IPS DF 6.9 (cell line): ENCODE measurements at regions not wholly inside any gene's neighbourhood (a gene's known extent, or its start where the extent isn't known, plus 50 kb on each side); places are given as distances from the start of the nearest gene placed in this dataset.
"Not testable (repeated sequence)": the region's sequence is repeated elsewhere in the genome, so short reads cannot be mapped to it uniquely, and the experiment has no call there.

Experiments
- DNase-seq: peaks from one replicate; pipeline ENCODE4 v3.0.0-alpha.2; 2013; ENCODE audit warnings: low read depth, low spot score
- H3K27ac ChIP-seq: one replicate; pipeline ENCODE4 v1.5.1; 2013; ENCODE audit warnings: low read length, control low read depth
- H3K27me3 ChIP-seq: 2 replicates; pipeline ENCODE4 v1.6.1; 2013; ENCODE audit warnings: mild to moderate bottlenecking, low read length; ENCODE audit not compliant: control insufficient read depth, insufficient read depth
- H3K36me3 ChIP-seq: 2 replicates; pipeline ENCODE4 v1.6.1; 2013; ENCODE audit warnings: low read length; ENCODE audit not compliant: control insufficient read depth, insufficient read depth
- H3K4me1 ChIP-seq: 2 replicates; pipeline ENCODE4 v1.6.1; 2013; ENCODE audit warnings: low read length; ENCODE audit not compliant: control insufficient read depth, insufficient read depth
- H3K4me3 ChIP-seq: 2 replicates; pipeline ENCODE4 v1.5.1; 2013; ENCODE audit warnings: mild to moderate bottlenecking, low read length
- H3K9me3 ChIP-seq: 2 replicates; pipeline ENCODE4 v1.6.1; 2013; ENCODE audit warnings: low read length, inconsistent platforms; ENCODE audit not compliant: control insufficient read depth, insufficient read depth
- WGBS: extraction: QIAGEN DNeasy Blood & Tissue Kit; methylation state at CpG from one replicate; pipeline ENCODE4 v1.1.7; 2013; ENCODE audit warnings: mixed read lengths, missing lambda C conversion rate; ENCODE audit not compliant: insufficient read length, insufficient coverage; 5-methylcytosine and 5-hydroxymethylcytosine counted together

DNA sequence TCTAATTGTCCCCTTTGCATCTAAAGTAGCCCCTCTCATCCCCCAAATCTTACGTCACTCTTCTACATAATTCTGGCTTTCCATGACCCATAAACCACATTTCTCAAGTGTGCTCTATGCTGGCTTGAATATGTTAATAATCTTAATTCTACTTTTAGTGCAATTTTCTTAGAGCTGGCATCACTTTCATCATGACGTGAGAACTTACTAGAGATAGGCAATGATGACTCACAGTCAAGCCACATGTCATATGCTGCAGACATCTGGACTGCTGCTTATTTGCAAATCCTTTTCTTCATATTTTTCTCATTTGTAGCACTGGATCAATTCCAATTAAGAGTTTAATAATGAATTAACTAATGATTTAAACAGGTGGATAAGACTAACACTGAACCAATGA lies 260.7 kb upstream of the PRKCQ start:
- Histone ChIP-seq H3K4me3 (no peak overlapping the region), H3K36me3 (no peaks in the 10 kb centered on the region), H3K27me3 (no peaks in the 10 kb centered on the region), H3K4me1 (no peaks in the 10 kb centered on the region), H3K9me3 (0 out of 2 replicates have a peak, but pooled peaks cover 4% of the 10 kb centered on the region), H3K27ac (no peak overlapping the region)
- no CpG with 5 or more reads among the region's 2 CpGs for WGBS
- DNase-seq = no peak

DNA sequence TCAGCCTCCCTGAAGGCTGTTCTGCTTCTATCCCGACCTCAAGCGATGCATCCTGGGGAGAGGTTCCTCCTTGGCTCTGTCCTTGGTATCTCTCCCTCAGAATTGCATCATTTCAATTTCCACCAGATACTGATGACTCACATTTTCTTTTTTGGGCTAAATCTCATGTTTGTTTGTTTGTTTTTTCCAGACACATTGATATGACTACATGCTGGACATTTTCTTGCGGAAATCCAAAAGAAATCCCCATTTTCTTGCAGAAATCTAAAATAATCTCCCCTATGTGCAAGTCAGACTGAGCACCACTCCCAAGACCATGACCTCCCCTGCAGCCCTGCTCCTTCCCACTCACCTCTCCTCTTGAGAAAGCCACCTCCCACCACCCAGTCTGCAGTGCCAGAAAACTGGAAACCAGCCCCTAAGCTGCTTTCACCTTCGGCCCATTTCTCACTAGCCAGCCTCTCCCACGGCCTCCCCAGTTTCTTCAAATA lies 260.2 kb upstream of the PRKCQ start:
- no peaks in the 10 kb centered on the region for H3K36me3 ChIP-seq
- no peak overlapping the region for H3K4me3 ChIP-seq
- DNase-seq = no peak
- H3K27ac ChIP-seq = no peak overlapping the region
- 0 out of 2 replicates have a peak, but pooled peaks cover 4% of the 10 kb centered on the region for H3K9me3 ChIP-seq
- no peaks in the 10 kb centered on the region for H3K27me3 ChIP-seq
- WGBS = no CpG with 5 or more reads among the region's 5 CpGs
- H3K4me1 ChIP-seq = no peaks in the 10 kb centered on the region

DNA sequence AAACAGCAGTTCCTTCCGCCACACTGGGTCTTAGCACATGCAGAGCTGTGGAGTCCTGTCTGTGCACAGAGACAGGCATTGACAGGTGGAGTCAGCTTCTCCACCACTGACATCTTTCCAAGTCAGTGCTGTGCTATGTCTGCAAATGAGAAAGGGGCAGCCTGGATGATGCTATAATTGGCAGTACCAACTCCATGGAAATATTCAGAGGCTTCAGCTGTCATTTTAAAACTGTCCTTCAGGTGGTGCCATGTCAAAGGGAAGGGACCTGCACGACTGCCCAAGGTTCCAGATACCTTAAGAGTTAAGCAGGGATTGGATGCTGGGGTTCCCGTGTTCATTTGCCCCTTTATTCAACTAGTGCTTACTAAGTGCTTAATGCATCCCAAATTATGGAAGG lies 258.0 kb upstream of the PRKCQ start:
- H3K36me3 ChIP-seq = no peaks in the 10 kb centered on the region
- H3K9me3 ChIP-seq = 0 out of 2 replicates have a peak, but pooled peaks cover 1% of the 10 kb centered on the region
- H3K27me3 ChIP-seq = no peaks in the 10 kb centered on the region
- H3K4me3 ChIP-seq = no peak overlapping the region
- no CpG with 5 or more reads among the region's 3 CpGs for WGBS
- no peak overlapping the region for H3K27ac ChIP-seq
- DNase-seq = no peak
- no peaks in the 10 kb centered on the region for H3K4me1 ChIP-seq

DNA sequence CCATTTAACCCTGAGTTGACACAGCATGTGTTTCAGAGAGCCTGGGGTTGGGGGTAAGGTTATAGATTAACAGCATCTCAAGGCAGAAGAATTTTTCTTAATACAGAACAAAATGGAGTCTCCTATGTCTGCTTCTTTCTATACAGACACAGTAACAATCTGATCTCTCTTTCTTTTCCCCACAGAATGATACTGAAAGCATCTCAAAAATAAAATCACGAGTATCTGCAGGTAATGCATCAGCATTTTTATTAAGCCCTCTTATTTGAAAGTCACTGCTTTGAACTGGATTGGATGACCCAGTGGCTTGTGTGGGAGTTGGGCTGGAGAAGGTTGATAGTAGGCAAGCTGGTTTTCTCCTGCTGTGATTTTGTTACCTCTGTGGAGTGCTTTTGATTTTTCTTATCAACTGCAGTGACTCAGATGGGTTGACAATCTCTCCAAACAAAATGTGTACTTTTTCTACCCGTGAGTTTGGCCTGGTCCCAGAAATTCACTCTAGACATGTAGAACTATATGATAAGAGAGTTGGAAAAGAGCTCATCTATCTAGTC lies 253.5 kb upstream of the PRKCQ start:
- no peak overlapping the region for H3K27ac ChIP-seq
- WGBS = no CpG with 5 or more reads among the region's 2 CpGs
- DNase-seq = no peak
- H3K4me3 ChIP-seq = no peak overlapping the region
- no peaks in the 10 kb centered on the region for H3K4me1 ChIP-seq
- H3K36me3 ChIP-seq = no peaks in the 10 kb centered on the region
- no peaks in the 10 kb centered on the region for H3K27me3 ChIP-seq
- no peaks in the 10 kb centered on the region for H3K9me3 ChIP-seq

DNA sequence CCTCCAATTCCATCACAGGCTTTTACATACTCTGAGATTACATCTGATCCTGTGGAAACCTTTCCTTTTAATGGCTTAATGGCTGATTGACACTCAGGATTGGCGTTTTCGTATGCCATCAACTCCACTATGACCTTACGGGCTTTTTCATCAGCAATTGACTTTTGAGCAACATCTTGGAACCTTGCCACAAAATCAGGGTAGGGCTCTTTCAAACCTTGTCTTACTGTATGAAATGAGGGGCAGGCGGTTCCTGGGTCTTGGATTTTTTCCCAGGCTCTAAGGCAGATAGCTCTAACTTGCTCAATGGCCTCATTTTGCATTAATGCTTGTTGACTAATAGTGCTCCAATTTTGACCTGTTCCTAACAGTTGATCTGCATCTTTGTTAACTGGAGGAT lies 250.9 kb upstream of the PRKCQ start:
- not testable (repeated sequence) for H3K36me3 ChIP-seq

DNA sequence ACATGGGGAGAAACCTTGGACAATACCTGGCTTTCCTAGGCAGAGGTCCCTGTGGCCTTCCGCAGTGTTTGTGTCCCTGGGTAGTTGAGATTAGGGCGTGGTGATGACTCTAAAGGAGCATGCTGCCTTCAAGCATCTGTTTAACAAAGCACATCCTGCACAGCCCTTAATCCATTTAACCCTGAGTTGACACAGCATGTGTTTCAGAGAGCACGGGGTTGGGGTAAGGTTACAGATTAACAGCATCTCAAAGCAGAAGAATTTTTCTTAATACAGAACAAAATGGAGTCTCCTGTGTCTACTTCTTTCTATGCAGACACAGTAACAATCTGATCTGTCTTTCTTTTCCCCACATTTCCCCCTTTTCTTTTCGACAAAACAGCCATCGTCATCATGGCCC lies 244.7 kb upstream of the PRKCQ start:
- not testable (repeated sequence) for H3K27me3 ChIP-seq, H3K9me3 ChIP-seq, H3K36me3 ChIP-seq, H3K27ac ChIP-seq, H3K4me1 ChIP-seq, DNase-seq, H3K4me3 ChIP-seq
- no CpG with 5 or more reads among the region's 5 CpGs for WGBS

More for the DNA sequence above, 250.9 kb upstream of the PRKCQ start:
- H3K27me3 ChIP-seq, DNase-seq, H3K4me3 ChIP-seq, H3K9me3 ChIP-seq, H3K4me1 ChIP-seq, H3K27ac ChIP-seq: not testable (repeated sequence)
- WGBS = no CpG with 5 or more reads among the region's 4 CpGs

DNA sequence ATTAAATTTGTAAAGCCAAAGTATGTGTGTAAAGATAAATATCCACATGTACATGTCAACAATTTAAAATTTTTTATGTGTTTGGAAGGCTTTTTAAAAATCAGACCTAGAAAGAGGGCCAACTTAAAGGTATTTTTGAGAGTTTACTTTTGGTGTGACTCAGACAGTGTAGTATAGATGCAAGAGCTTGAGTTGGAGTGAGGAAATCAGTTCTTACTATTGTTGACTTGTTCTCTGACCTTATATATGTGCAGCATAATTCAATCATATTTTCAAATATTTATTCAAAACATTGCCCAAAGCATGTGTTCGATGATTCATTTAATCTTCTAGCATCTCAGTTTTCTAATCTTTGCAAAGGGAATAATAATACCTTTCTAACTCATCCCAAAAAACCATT lies 243.7 kb upstream of the PRKCQ start:
- H3K4me3 ChIP-seq = no peak overlapping the region
- no peak overlapping the region for H3K27ac ChIP-seq
- DNase-seq = no peak
- H3K4me1 ChIP-seq = no peaks in the 10 kb centered on the region
- H3K27me3 ChIP-seq = no peaks in the 10 kb centered on the region
- no CpG with 5 or more reads among the region's 1 CpG for WGBS
- H3K9me3 ChIP-seq = no peaks in the 10 kb centered on the region
- no peaks in the 10 kb centered on the region for H3K36me3 ChIP-seq

DNA sequence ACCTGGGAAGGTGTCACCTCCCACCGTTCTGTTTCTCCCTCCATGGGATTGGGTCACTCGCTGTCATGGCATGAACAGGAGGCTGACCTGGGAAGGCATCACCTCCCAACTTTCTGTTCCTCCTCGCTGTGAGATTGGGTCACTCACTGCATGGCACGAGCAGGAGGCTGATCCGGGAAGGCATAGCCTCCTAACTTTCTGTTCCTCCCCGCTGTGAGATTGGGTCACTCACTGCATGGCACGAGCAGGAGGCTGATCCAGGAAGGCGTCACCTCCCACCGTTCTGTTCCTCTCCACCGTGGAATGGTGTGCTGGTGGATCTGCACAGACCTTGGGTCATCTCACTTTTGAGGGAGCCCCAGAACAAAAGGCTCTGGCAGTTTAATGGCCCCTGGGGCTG lies 239.2 kb upstream of the PRKCQ start:
- Histone ChIP-seq H3K4me1 (peaks cover 5% of the 10 kb centered on the region), H3K9me3 (no peaks in the 10 kb centered on the region), H3K36me3 (no peaks in the 10 kb centered on the region), H3K27ac (no peak overlapping the region), H3K4me3 (no peak overlapping the region), H3K27me3 (no peaks in the 10 kb centered on the region)
- no CpG with 5 or more reads among the region's 10 CpGs for WGBS
- DNase-seq = no peak

DNA sequence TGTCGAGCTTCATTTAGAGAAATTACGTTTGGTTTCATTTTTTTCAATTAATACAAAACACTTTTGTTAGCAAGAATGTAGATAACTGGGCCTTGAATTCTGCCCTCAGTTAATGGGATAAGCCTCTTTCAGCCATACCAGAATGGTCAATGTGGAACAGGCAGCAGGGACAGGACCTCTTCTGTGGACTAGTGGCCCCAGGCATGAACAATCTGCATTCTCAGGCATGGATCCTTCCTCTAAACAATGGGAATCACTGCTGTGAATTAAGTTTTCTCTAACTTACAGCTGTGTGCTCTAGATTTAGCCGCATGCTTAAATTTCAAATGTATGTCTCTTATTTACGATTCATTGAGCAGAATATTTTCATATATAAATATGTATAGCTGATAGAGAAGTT lies 237.7 kb upstream of the PRKCQ start:
- peaks cover 5% of the 10 kb centered on the region for H3K4me1 ChIP-seq
- no peak overlapping the region for H3K4me3 ChIP-seq
- no peaks in the 10 kb centered on the region for H3K27me3 ChIP-seq
- DNase-seq = no peak
- no CpG with 5 or more reads among the region's 4 CpGs for WGBS
- no peaks in the 10 kb centered on the region for H3K9me3 ChIP-seq
- no peak overlapping the region for H3K27ac ChIP-seq
- H3K36me3 ChIP-seq = no peaks in the 10 kb centered on the region

DNA sequence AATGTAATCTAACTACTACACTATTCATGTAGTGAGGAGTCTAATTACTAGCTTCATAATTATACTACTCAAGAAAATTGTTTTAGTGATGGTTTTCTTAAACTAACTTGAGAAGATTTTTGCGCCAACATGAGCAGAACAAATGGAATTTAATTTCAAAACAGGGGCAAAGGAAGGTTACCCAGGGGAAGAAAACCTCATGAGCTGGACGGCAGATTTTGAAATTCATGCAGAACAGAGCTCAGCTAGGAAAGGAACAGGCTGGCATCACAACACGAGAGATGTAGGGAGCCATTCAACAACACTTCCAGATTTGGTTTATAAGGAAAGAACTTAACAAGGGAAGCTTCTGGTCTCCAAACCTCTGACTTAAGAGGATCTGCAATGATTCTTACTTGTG lies 235.3 kb upstream of the PRKCQ start:
- no peaks in the 10 kb centered on the region; the same call in 1 of the 2 replicates for H3K9me3 ChIP-seq
- DNase-seq = no peak
- peaks cover 5% of the 10 kb centered on the region for H3K4me1 ChIP-seq
- H3K36me3 ChIP-seq = peaks cover 2% of the 10 kb centered on the region; the same call in 1 of the 2 replicates
- H3K27me3 ChIP-seq = no peaks in the 10 kb centered on the region
- WGBS = no CpG with 5 or more reads among the region's 3 CpGs
- H3K4me3 ChIP-seq = no peak overlapping the region
- H3K27ac ChIP-seq = no peak overlapping the region

DNA sequence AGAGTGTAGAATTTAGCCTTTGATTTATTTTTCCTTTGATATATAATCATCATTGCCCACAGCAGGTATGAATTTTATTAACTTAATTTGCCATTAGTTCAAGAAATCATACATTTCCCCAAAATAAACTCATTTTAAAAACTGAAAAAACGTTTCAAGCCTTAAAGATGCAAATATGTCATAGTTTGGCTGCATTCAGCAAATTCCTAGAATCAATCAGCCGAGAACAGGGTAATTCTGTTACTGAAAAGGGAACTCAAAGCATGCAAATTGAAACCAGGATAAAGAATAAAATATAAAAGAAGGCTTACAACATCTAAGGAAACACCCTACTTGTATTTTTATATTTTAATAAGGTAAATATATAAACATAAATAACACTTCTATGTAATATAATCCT lies 233.8 kb upstream of the PRKCQ start:
- Histone ChIP-seq H3K27me3 (no peaks in the 10 kb centered on the region), H3K27ac (no peak overlapping the region), H3K4me3 (no peak overlapping the region), H3K9me3 (no peaks in the 10 kb centered on the region; the same call in 1 of the 2 replicates), H3K4me1 (peaks cover 5% of the 10 kb centered on the region), H3K36me3 (peaks cover 2% of the 10 kb centered on the region; the same call in 1 of the 2 replicates)
- no peak for DNase-seq
- 100% methylated on average over 1 of the region's 2 CpGs for WGBS
